Loucy (cell line): ENCODE measurements at regions not wholly inside any gene's neighbourhood (a gene's known extent, or its start where the extent isn't known, plus 50 kb on each side); places are given as distances from the start of the nearest gene placed in this dataset.

Source experiments
- H2AFZ ChIP-seq: fragments of 200-600 bp; sonication (generic); 2 replicates; pipeline ENCODE4 v1.6.0; 2016; ENCODE audit warnings: antibody characterized with exemption, mild to moderate bottlenecking, low read length, moderate library complexity
- H3F3A ChIP-seq: fragments of 200-600 bp; 2 replicates; pipeline ENCODE4 v1.6.0; 2016; ENCODE audit warnings: antibody characterized with exemption, low read depth, mild to moderate bottlenecking
- H3K27me3 ChIP-seq: fragments of 200-600 bp; sonication (generic); 2 replicates; pipeline ENCODE4 v1.6.1; 2014; ENCODE audit warnings: low read length, mild to moderate bottlenecking; ENCODE audit not compliant: insufficient read depth, poor library complexity, severe bottlenecking
- H3K36me3 ChIP-seq: fragments of 200-600 bp; sonication (generic); 2 replicates; pipeline ENCODE4 v1.6.1; 2016; ENCODE audit warnings: low read length; ENCODE audit not compliant: insufficient read depth
- H3K4me1 ChIP-seq: fragments of 200-600 bp; sonication (generic); 2 replicates; pipeline ENCODE4 v1.5.1; 2014; ENCODE audit warnings: low read length, mild to moderate bottlenecking; ENCODE audit not compliant: insufficient read depth, poor library complexity, severe bottlenecking
- H3K4me2 ChIP-seq: fragments of 200-600 bp; sonication (generic); 2 replicates; pipeline ENCODE4 v1.6.0; 2014; ENCODE audit warnings: antibody characterized with exemption, low read length, low read depth, mild to moderate bottlenecking; ENCODE audit not compliant: poor library complexity, severe bottlenecking
- H3K4me3 ChIP-seq: fragments of 200-600 bp; sonication (generic); 2 replicates; pipeline ENCODE4 v1.5.1; 2014; ENCODE audit warnings: low read length, mild to moderate bottlenecking, mixed read lengths; ENCODE audit not compliant: poor library complexity, severe bottlenecking
- H3K79me2 ChIP-seq: fragments of 200-600 bp; sonication (generic); 2 replicates; pipeline ENCODE4 v1.6.1; 2014; ENCODE audit warnings: low read length; ENCODE audit not compliant: insufficient read depth
- H3K9ac ChIP-seq: fragments of 200-600 bp; sonication (generic); 2 replicates; pipeline ENCODE4 v1.6.0; 2014; ENCODE audit warnings: mild to moderate bottlenecking, low read depth, low read length, moderate library complexity; ENCODE audit not compliant: poor library complexity, severe bottlenecking
- H3K9me2 ChIP-seq: fragments of 200-600 bp; sonication (generic); replicated peaks from 2 replicates; pipeline ENCODE4 v1.6.1; 2016; ENCODE audit warnings: low read depth, low read length, mixed read lengths
- H3K9me3 ChIP-seq: fragments of 200-600 bp; sonication (generic); 2 replicates; pipeline ENCODE4 v1.6.1; 2014; ENCODE audit warnings: mild to moderate bottlenecking, antibody characterized with exemption, low read length, low read depth; ENCODE audit not compliant: insufficient read depth
- H4K20me1 ChIP-seq: fragments of 200-600 bp; sonication (generic); 2 replicates; pipeline ENCODE4 v1.6.0; 2014; ENCODE audit warnings: antibody characterized with exemption, low read length, mild to moderate bottlenecking; ENCODE audit not compliant: insufficient read depth, poor library complexity, severe bottlenecking
- EZH2phosphoT487 ChIP-seq: fragments of 200-600 bp; IDR thresholded peaks from 2 replicates; pipeline ENCODE4 v1.6.1; 2018; ENCODE audit warnings: antibody characterized with exemption, mild to moderate bottlenecking, moderate library complexity, borderline replicate concordance
- TF ChIP-seq, protein P1 (sequence below): fragments of 200-600 bp; sonication (generic); conservative IDR thresholded peaks from 2 replicates; pipeline ENCODE4 v1.5.1; 2014; ENCODE audit warnings: mild to moderate bottlenecking, antibody characterized with exemption, low read length

DNA sequence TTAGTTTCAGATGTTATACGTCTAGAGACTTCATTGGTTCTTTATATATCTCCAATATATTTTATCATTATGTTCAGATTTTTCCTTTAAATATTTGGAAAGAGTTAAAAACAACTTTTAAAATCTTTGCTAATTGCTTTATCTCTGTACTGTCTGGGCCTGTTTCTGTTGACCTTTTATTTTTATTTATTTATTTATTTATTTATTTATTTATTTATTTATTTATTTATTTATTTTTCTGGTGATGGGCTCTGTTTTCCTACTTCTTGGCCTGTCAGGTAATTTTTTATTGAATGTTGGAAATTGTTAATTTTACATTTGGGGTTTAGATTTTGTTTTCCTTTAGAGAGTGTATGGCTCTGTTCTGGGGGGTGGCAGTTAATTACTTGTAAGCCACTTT, 279.7 kb upstream of the KAZN start:
- Histone ChIP-seq H3K4me1 (peaks cover 4% of the 10 kb centered on the region), H3K79me2 (no peaks in the 10 kb centered on the region), H3K4me2 (no peak overlapping the region), H3K4me3 (no peak overlapping the region), H3K27me3 (no peaks in the 10 kb centered on the region), H2AFZ (no peak overlapping the region), H4K20me1 (no peaks in the 10 kb centered on the region), H3K9me3 (no peaks in the 10 kb centered on the region), H3K9ac (no peak overlapping the region), H3K36me3 (no peaks in the 10 kb centered on the region), H3F3A (no peaks in the 10 kb centered on the region), H3K9me2 (no peaks in the 10 kb centered on the region)
- TF ChIP-seq, protein P1, sequence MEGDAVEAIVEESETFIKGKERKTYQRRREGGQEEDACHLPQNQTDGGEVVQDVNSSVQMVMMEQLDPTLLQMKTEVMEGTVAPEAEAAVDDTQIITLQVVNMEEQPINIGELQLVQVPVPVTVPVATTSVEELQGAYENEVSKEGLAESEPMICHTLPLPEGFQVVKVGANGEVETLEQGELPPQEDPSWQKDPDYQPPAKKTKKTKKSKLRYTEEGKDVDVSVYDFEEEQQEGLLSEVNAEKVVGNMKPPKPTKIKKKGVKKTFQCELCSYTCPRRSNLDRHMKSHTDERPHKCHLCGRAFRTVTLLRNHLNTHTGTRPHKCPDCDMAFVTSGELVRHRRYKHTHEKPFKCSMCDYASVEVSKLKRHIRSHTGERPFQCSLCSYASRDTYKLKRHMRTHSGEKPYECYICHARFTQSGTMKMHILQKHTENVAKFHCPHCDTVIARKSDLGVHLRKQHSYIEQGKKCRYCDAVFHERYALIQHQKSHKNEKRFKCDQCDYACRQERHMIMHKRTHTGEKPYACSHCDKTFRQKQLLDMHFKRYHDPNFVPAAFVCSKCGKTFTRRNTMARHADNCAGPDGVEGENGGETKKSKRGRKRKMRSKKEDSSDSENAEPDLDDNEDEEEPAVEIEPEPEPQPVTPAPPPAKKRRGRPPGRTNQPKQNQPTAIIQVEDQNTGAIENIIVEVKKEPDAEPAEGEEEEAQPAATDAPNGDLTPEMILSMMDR, result no peak

DNA sequence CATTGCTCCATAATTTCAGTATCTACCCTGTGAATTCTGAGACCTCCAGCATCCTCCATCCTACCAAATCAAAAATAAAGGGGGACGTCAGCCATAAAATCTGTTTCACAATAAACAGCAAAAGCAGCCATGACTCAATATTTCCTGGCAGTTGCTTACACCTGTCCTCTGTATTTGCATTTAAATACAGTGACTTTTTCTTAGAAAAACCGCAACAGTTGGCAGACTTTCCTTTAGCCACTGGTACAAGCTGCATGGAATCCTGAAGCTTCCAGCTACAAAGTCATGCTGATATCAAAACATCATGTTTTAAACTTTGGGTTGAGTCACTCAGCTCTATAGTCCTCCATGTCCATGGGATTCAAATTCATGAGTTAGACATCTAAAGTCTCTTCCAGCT, 278.0 kb upstream of the KAZN start:
- no peaks in the 10 kb centered on the region for H3K79me2 ChIP-seq
- H3K4me3 ChIP-seq, result peak overlapping the region; percentile 52
- peak overlapping the region; percentile 63 for H3K4me2 ChIP-seq
- no peaks in the 10 kb centered on the region for H3K36me3 ChIP-seq
- H2AFZ ChIP-seq, result peak overlapping the region; percentile 21; the same call in 1 of the 2 replicates
- peaks cover 4% of the 10 kb centered on the region for H3K4me1 ChIP-seq
- peak overlapping the region; percentile 47 for H3K9ac ChIP-seq
- no peaks in the 10 kb centered on the region for H3F3A ChIP-seq
- H4K20me1 ChIP-seq, result no peaks in the 10 kb centered on the region
- TF ChIP-seq, protein P1, result no peak
- no peak for TF ChIP-seq EZH2phosphoT487
- no peaks in the 10 kb centered on the region for H3K9me2 ChIP-seq
- no peaks in the 10 kb centered on the region for H3K27me3 ChIP-seq
- no peaks in the 10 kb centered on the region for H3K9me3 ChIP-seq

DNA sequence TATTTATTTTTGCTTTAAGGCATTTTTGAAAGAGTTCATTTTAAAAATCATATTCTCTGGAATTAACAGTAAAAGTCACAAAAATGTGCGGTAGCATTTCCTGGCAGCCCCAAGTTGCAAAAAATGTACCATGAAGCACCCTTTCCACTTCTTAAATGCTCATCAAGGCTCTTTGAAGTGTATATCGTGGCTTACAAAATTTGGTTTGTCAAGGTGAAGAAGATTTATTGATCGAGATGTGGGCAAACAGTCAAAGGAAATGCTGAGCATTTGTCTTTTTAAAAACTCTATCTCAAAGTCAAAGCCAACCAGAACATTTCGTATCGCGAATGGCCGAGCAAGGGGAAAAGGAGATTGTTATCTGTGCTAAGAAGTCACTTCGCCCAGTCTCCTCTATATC, 277.5 kb upstream of the KAZN start:
- Histone ChIP-seq H3K9ac (peak overlapping the region; percentile 47), H4K20me1 (no peaks in the 10 kb centered on the region), H3K27me3 (no peaks in the 10 kb centered on the region), H3K4me2 (peak overlapping the region; percentile 63), H3K9me3 (no peaks in the 10 kb centered on the region), H2AFZ (peak overlapping the region; percentile 21; the same call in 1 of the 2 replicates), H3K79me2 (no peaks in the 10 kb centered on the region), H3K4me3 (peak overlapping the region; percentile 52), H3F3A (no peaks in the 10 kb centered on the region), H3K36me3 (no peaks in the 10 kb centered on the region), H3K4me1 (peaks cover 4% of the 10 kb centered on the region), H3K9me2 (no peaks in the 10 kb centered on the region)
- TF ChIP-seq EZH2phosphoT487, result no peak
- TF ChIP-seq, protein P1, result no peak
